GM20000 (cell line): ENCODE measurements at regions not wholly inside any gene's neighbourhood (a gene's known extent, or its start where the extent isn't known, plus 50 kb on each side); places are given as distances from the start of the nearest gene placed in this dataset.

Experiments used
- DNase-seq: peaks from one replicate; pipeline ENCODE4 v3.0.0; 2012; ENCODE audit warnings: low spot score
- CTCF ChIP-seq: IDR thresholded peaks from 2 replicates; pipeline ENCODE4 v1.5.1; 2012; ENCODE audit warnings: mild to moderate bottlenecking, control low read depth; ENCODE audit errors: extremely low read depth, missing control alignments

- no peak for TF ChIP-seq CTCF
Measured at GRCh38 chr3:182276512-182276911, 516.8 kb upstream of the ATP11B start.

GRCh38 chr3:182284793-182285192, 508.5 kb upstream of the ATP11B start:
- no peak for DNase-seq
- TF ChIP-seq CTCF, result no peak

More at GRCh38 chr3:182276512-182276911, 516.8 kb upstream of the ATP11B start:
- DNase-seq, result no peak

GRCh38 chr3:182292591-182292990, 500.7 kb upstream of the ATP11B start:
- no peak for DNase-seq
- TF ChIP-seq CTCF, result no peak

- no peak for DNase-seq
Measured at GRCh38 chr3:182294256-182294655, 499.0 kb upstream of the ATP11B start.

GRCh38 chr3:182294696-182295095, 498.6 kb upstream of the ATP11B start:
- no peak for TF ChIP-seq CTCF
- DNase-seq, result no peak

More at GRCh38 chr3:182294256-182294655, 499.0 kb upstream of the ATP11B start:
- TF ChIP-seq CTCF, result no peak

GRCh38 chr3:182300266-182300665, 493.0 kb upstream of the ATP11B start:
- TF ChIP-seq CTCF, result no peak
- DNase-seq, result no peak

- DNase-seq, result no peak
- TF ChIP-seq CTCF, result no peak
Measured at GRCh38 chr3:182303169-182303568, 490.1 kb upstream of the ATP11B start.
